ENCODE measurements at regions not wholly inside any gene's neighbourhood (a gene's known extent, or its start where the extent isn't known, plus 50 kb on each side); places are given as distances from the start of the nearest gene placed in this dataset.

DNA sequence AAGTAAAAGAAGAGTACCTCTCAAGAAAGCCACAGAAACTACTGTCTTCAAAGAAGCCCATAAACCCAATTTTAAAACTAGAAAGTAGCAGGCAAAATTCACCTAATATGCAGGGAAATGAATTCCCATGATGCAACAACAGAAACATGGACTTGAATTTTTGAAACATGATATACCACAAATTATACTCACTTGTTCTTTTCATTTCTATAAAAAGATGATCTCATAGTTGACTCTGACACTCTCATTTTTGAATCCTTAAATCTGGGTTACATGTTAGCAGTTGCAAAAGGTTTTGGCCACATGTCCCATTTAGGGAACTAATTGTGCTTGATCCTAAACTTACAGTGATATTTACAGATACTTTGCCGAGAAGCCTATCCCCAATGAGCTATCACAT is 1130.8 kb downstream of the FAT4 start:
- TF ChIP-seq, protein P1, sequence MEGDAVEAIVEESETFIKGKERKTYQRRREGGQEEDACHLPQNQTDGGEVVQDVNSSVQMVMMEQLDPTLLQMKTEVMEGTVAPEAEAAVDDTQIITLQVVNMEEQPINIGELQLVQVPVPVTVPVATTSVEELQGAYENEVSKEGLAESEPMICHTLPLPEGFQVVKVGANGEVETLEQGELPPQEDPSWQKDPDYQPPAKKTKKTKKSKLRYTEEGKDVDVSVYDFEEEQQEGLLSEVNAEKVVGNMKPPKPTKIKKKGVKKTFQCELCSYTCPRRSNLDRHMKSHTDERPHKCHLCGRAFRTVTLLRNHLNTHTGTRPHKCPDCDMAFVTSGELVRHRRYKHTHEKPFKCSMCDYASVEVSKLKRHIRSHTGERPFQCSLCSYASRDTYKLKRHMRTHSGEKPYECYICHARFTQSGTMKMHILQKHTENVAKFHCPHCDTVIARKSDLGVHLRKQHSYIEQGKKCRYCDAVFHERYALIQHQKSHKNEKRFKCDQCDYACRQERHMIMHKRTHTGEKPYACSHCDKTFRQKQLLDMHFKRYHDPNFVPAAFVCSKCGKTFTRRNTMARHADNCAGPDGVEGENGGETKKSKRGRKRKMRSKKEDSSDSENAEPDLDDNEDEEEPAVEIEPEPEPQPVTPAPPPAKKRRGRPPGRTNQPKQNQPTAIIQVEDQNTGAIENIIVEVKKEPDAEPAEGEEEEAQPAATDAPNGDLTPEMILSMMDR (IDR thresholded peaks at IDR 0.05; ENCODE audit: low read depth, low read length), result no peak
- no peak for TF ChIP-seq EZH2phosphoT487 (IDR thresholded peaks at IDR 0.05; ENCODE audit: low read depth)
